Neural progenitor cell (in vitro differentiated cells): ENCODE measurements at regions not wholly inside any gene's neighbourhood (a gene's known extent, or its start where the extent isn't known, plus 50 kb on each side); places are given as distances from the start of the nearest gene placed in this dataset.

Experiments used
- CTCF ChIP-seq: fragments of 200-600 bp; sonication (generic); IDR thresholded peaks from 2 replicates; pipeline ENCODE4 v1.5.1; 2017; ENCODE audit warnings: antibody characterized with exemption, mild to moderate bottlenecking
- EZH2phosphoT487 ChIP-seq: fragments of 200-600 bp; sonication (generic); IDR thresholded peaks from 2 replicates; pipeline ENCODE4 v1.6.1; 2017; ENCODE audit warnings: antibody characterized with exemption

- no peak for TF ChIP-seq CTCF
- no peak for TF ChIP-seq EZH2phosphoT487
Measured at GRCh38 chr14:101623077-101623372, 61.7 kb downstream of the DIO3 start.
